Dendritic cell treated with granulocyte-macrophage colony-stimulating factor and Interleukin-4, amounts not matched to agents 40 ng/mL and 50 ng/mL, for 4 days (primary cell): ENCODE measurements at regions not wholly inside any gene's neighbourhood (a gene's known extent, or its start where the extent isn't known, plus 50 kb on each side); places are given as distances from the start of the nearest gene placed in this dataset.
"Not testable (repeated sequence)": the region's sequence is repeated elsewhere in the genome, so short reads cannot be mapped to it uniquely, and the experiment has no call there.

Source experiments
- H3K27ac Mint-ChIP-seq: one replicate; pipeline ENCODE4 v1.8.0; 2022; ENCODE audit warnings: mild to moderate bottlenecking, mixed read lengths
- H3K27me3 Mint-ChIP-seq: one replicate; pipeline ENCODE4 v1.8.0; 2022; ENCODE audit warnings: mild to moderate bottlenecking, mixed read lengths
- H3K36me3 Mint-ChIP-seq: one replicate; pipeline ENCODE4 v1.8.0; 2022; ENCODE audit warnings: low read depth, mixed read lengths
- H3K4me1 Mint-ChIP-seq: one replicate; pipeline ENCODE4 v1.8.0; 2022; ENCODE audit warnings: low read depth, mixed read lengths
- H3K4me3 Mint-ChIP-seq: one replicate; pipeline ENCODE4 v1.8.0; 2022; ENCODE audit warnings: mild to moderate bottlenecking, moderate library complexity, mixed read lengths
- H3K9me3 Mint-ChIP-seq: one replicate; pipeline ENCODE4 v1.8.0; 2022; ENCODE audit warnings: mixed read lengths
- intact Hi-C: fragments of 100-400 bp; cut with micrococcal nuclease; formaldehyde crosslinking; loops from one replicate; pipeline ENCODE4 v1.15.0; 2022

- H3K4me3 Mint-ChIP-seq, H3K36me3 Mint-ChIP-seq, intact Hi-C loops, H3K27me3 Mint-ChIP-seq, H3K27ac Mint-ChIP-seq, H3K4me1 Mint-ChIP-seq, H3K9me3 Mint-ChIP-seq: not testable (repeated sequence)
Observed at GRCh38 chr5:58308384-58308783, 151.5 kb downstream of the PLK2 start.

GRCh38 chr5:58300346-58300895 is 159.5 kb downstream of the PLK2 start:
- intact Hi-C loops, result no loop called here
- H3K4me1 Mint-ChIP-seq, result peaks cover 10% of the 10 kb centered on the region
- no peak overlapping the region for H3K27ac Mint-ChIP-seq
- H3K9me3 Mint-ChIP-seq, result no peaks in the 10 kb centered on the region
- H3K36me3 Mint-ChIP-seq, result no peaks in the 10 kb centered on the region
- no peaks in the 10 kb centered on the region for H3K27me3 Mint-ChIP-seq
- no peak overlapping the region for H3K4me3 Mint-ChIP-seq

- H3K27ac Mint-ChIP-seq, result no peak overlapping the region
- intact Hi-C loops, result no loop called here
- H3K4me3 Mint-ChIP-seq, result no peak overlapping the region
- H3K27me3 Mint-ChIP-seq, result no peaks in the 10 kb centered on the region
- H3K4me1 Mint-ChIP-seq, result peaks cover 21% of the 10 kb centered on the region
- H3K36me3 Mint-ChIP-seq, result no peaks in the 10 kb centered on the region
- no peaks in the 10 kb centered on the region for H3K9me3 Mint-ChIP-seq
Observed at GRCh38 chr5:58299256-58299655, 160.6 kb downstream of the PLK2 start.

GRCh38 chr5:58294598-58295305 is 165.1 kb downstream of the PLK2 start:
- H3K27ac Mint-ChIP-seq, result no peak overlapping the region
- H3K9me3 Mint-ChIP-seq, result no peaks in the 10 kb centered on the region
- intact Hi-C loops, result no loop called here
- no peaks in the 10 kb centered on the region for H3K36me3 Mint-ChIP-seq
- H3K27me3 Mint-ChIP-seq, result no peaks in the 10 kb centered on the region
- H3K4me1 Mint-ChIP-seq, result peaks cover 11% of the 10 kb centered on the region
- H3K4me3 Mint-ChIP-seq, result no peak overlapping the region

GRCh38 chr5:58288275-58288674 is 171.6 kb downstream of the PLK2 start:
- peaks cover 23% of the 10 kb centered on the region for H3K4me1 Mint-ChIP-seq
- H3K27ac Mint-ChIP-seq, H3K9me3 Mint-ChIP-seq, H3K36me3 Mint-ChIP-seq, H3K4me3 Mint-ChIP-seq, H3K27me3 Mint-ChIP-seq: not testable (repeated sequence)
- intact Hi-C loops, result loop anchor here (5.0 kb wide), 1 partner anchor 46 kb away; no protein-coding TSS in a partner anchor

GRCh38 chr5:58286741-58287140 is 173.1 kb downstream of the PLK2 start:
- H3K27me3 Mint-ChIP-seq, result no peaks in the 10 kb centered on the region
- H3K27ac Mint-ChIP-seq, result no peak overlapping the region
- intact Hi-C loops, result loop anchor here (5.0 kb wide), 1 partner anchor 44 kb away; no protein-coding TSS in a partner anchor
- no peak overlapping the region for H3K4me3 Mint-ChIP-seq
- H3K4me1 Mint-ChIP-seq, result peaks cover 23% of the 10 kb centered on the region
- H3K36me3 Mint-ChIP-seq, result no peaks in the 10 kb centered on the region
- H3K9me3 Mint-ChIP-seq, result peaks cover 8% of the 10 kb centered on the region

GRCh38 chr5:58285900-58286299 is 174.0 kb downstream of the PLK2 start:
- peaks cover 23% of the 10 kb centered on the region for H3K4me1 Mint-ChIP-seq
- H3K36me3 Mint-ChIP-seq, result no peaks in the 10 kb centered on the region
- peak overlapping the region; percentile 45 for H3K27ac Mint-ChIP-seq
- H3K9me3 Mint-ChIP-seq, result peaks cover 8% of the 10 kb centered on the region
- intact Hi-C loops, result loop anchor here (5.0 kb wide), 1 partner anchor 44 kb away; no protein-coding TSS in a partner anchor
- H3K4me3 Mint-ChIP-seq, result no peak overlapping the region
- H3K27me3 Mint-ChIP-seq, result no peaks in the 10 kb centered on the region

- Mint-ChIP-seq H3K27me3 (no peaks in the 10 kb centered on the region), H3K36me3 (no peaks in the 10 kb centered on the region), H3K27ac (peak overlapping the region; percentile 45), H3K4me1 (peaks cover 23% of the 10 kb centered on the region), H3K4me3 (no peak overlapping the region), H3K9me3 (peaks cover 8% of the 10 kb centered on the region)
- intact Hi-C loops, result loop anchor here (5.0 kb wide), 1 partner anchor 43 kb away; no protein-coding TSS in a partner anchor
Observed at GRCh38 chr5:58284886-58285285, 175.0 kb downstream of the PLK2 start.

- Mint-ChIP-seq H3K36me3 (no peaks in the 10 kb centered on the region), H3K4me1 (peaks cover 14% of the 10 kb centered on the region), H3K4me3 (no peak overlapping the region), H3K27me3 (no peaks in the 10 kb centered on the region), H3K27ac (no peak overlapping the region), H3K9me3 (peaks cover 16% of the 10 kb centered on the region)
- intact Hi-C loops, result no loop called here
Observed at GRCh38 chr5:58281189-58281588, 178.7 kb downstream of the PLK2 start.

GRCh38 chr5:58279259-58279658 is 180.6 kb downstream of the PLK2 start:
- H3K27me3 Mint-ChIP-seq, result no peaks in the 10 kb centered on the region
- H3K9me3 Mint-ChIP-seq, result peaks cover 9% of the 10 kb centered on the region
- H3K4me3 Mint-ChIP-seq, result no peak overlapping the region
- H3K27ac Mint-ChIP-seq, result no peak overlapping the region
- H3K36me3 Mint-ChIP-seq, result no peaks in the 10 kb centered on the region
- intact Hi-C loops, result no loop called here
- no peaks in the 10 kb centered on the region for H3K4me1 Mint-ChIP-seq

GRCh38 chr5:58276431-58276830 is 183.5 kb downstream of the PLK2 start:
- Mint-ChIP-seq H3K27ac (no peak overlapping the region), H3K9me3 (peaks cover 9% of the 10 kb centered on the region), H3K36me3 (no peaks in the 10 kb centered on the region), H3K27me3 (peaks cover 7% of the 10 kb centered on the region), H3K4me1 (no peaks in the 10 kb centered on the region), H3K4me3 (no peak overlapping the region)
- intact Hi-C loops, result no loop called here

GRCh38 chr5:58275516-58275915 is 184.4 kb downstream of the PLK2 start:
- H3K27me3 Mint-ChIP-seq, result peaks cover 7% of the 10 kb centered on the region
- H3K9me3 Mint-ChIP-seq, result peaks cover 9% of the 10 kb centered on the region
- H3K27ac Mint-ChIP-seq, result no peak overlapping the region
- no peak overlapping the region for H3K4me3 Mint-ChIP-seq
- H3K36me3 Mint-ChIP-seq, result no peaks in the 10 kb centered on the region
- no peaks in the 10 kb centered on the region for H3K4me1 Mint-ChIP-seq
- intact Hi-C loops, result no loop called here

- intact Hi-C loops, result no loop called here
- Mint-ChIP-seq H3K27ac (no peak overlapping the region), H3K4me1 (no peaks in the 10 kb centered on the region), H3K4me3 (no peak overlapping the region), H3K27me3 (peaks cover 7% of the 10 kb centered on the region), H3K9me3 (peaks cover 11% of the 10 kb centered on the region), H3K36me3 (no peaks in the 10 kb centered on the region)
Observed at GRCh38 chr5:58274191-58274590, 185.7 kb downstream of the PLK2 start.

- H3K27me3 Mint-ChIP-seq, result peaks cover 7% of the 10 kb centered on the region
- intact Hi-C loops, result no loop called here
Observed at GRCh38 chr5:58273711-58274110, 186.2 kb downstream of the PLK2 start.

GRCh38 chr5:58268268-58268667 is 191.6 kb downstream of the PLK2 start:
- Mint-ChIP-seq H3K4me3 (no peak overlapping the region), H3K9me3 (peaks cover 5% of the 10 kb centered on the region), H3K4me1 (no peaks in the 10 kb centered on the region), H3K36me3 (no peaks in the 10 kb centered on the region), H3K27ac (no peak overlapping the region), H3K27me3 (peaks cover 5% of the 10 kb centered on the region)
- intact Hi-C loops, result no loop called here

More at GRCh38 chr5:58273711-58274110, 186.2 kb downstream of the PLK2 start:
- Mint-ChIP-seq H3K4me3 (no peak overlapping the region), H3K36me3 (no peaks in the 10 kb centered on the region), H3K27ac (no peak overlapping the region), H3K4me1 (no peaks in the 10 kb centered on the region), H3K9me3 (peaks cover 14% of the 10 kb centered on the region)
